NCI-H146 (cell line): ENCODE measurements at regions not wholly inside any gene's neighbourhood (a gene's known extent, or its start where the extent isn't known, plus 50 kb on each side); places are given as distances from the start of the nearest gene placed in this dataset.
"Not testable (repeated sequence)": the region's sequence is repeated elsewhere in the genome, so short reads cannot be mapped to it uniquely, and the experiment has no call there.

Experiments used
- DNase-seq: peaks from one replicate; lab custom pipeline; 2025; lab: John Stamatoyannopoulos, UW

GRCh38 chr11:24384240-24384639, 112.6 kb upstream of the LUZP2 start:
- DNase-seq = no peak

GRCh38 chr11:24386546-24387397, 110.1 kb upstream of the LUZP2 start:
- peak; percentile 4 for DNase-seq

GRCh38 chr11:24389575-24389974, 107.3 kb upstream of the LUZP2 start:
- DNase-seq = no peak

- no peak for DNase-seq
Measured at GRCh38 chr11:24390016-24390415, 106.8 kb upstream of the LUZP2 start.

- DNase-seq = no peak
Measured at GRCh38 chr11:24390762-24391161, 106.1 kb upstream of the LUZP2 start.

- DNase-seq = no peak
Measured at GRCh38 chr11:24391167-24391566, 105.7 kb upstream of the LUZP2 start.

GRCh38 chr11:24400059-24400665, 96.7 kb upstream of the LUZP2 start:
- DNase-seq = no peak

- no peak for DNase-seq
Measured at GRCh38 chr11:24406389-24406788, 90.5 kb upstream of the LUZP2 start.

GRCh38 chr11:24406980-24407379, 89.9 kb upstream of the LUZP2 start:
- no peak for DNase-seq

GRCh38 chr11:24407733-24408132, 89.1 kb upstream of the LUZP2 start:
- DNase-seq = no peak

- no peak for DNase-seq
Measured at GRCh38 chr11:24408202-24408601, 88.7 kb upstream of the LUZP2 start.

GRCh38 chr11:24411791-24412190, 85.1 kb upstream of the LUZP2 start:
- no peak for DNase-seq

- DNase-seq = no peak
Measured at GRCh38 chr11:24412722-24413121, 84.1 kb upstream of the LUZP2 start.

GRCh38 chr11:24413391-24413790, 83.5 kb upstream of the LUZP2 start:
- DNase-seq = no peak

GRCh38 chr11:24415955-24416636, 80.8 kb upstream of the LUZP2 start:
- DNase-seq = not testable (repeated sequence)

GRCh38 chr11:24421766-24422165, 75.1 kb upstream of the LUZP2 start:
- no peak for DNase-seq

GRCh38 chr11:24422376-24422775, 74.5 kb upstream of the LUZP2 start:
- no peak for DNase-seq

- DNase-seq = no peak
Measured at GRCh38 chr11:24437123-24437522, 59.7 kb upstream of the LUZP2 start.
